ENCODE measurements at regions not wholly inside any gene's neighbourhood (a gene's known extent, or its start where the extent isn't known, plus 50 kb on each side); places are given as distances from the start of the nearest gene placed in this dataset.

DNA sequence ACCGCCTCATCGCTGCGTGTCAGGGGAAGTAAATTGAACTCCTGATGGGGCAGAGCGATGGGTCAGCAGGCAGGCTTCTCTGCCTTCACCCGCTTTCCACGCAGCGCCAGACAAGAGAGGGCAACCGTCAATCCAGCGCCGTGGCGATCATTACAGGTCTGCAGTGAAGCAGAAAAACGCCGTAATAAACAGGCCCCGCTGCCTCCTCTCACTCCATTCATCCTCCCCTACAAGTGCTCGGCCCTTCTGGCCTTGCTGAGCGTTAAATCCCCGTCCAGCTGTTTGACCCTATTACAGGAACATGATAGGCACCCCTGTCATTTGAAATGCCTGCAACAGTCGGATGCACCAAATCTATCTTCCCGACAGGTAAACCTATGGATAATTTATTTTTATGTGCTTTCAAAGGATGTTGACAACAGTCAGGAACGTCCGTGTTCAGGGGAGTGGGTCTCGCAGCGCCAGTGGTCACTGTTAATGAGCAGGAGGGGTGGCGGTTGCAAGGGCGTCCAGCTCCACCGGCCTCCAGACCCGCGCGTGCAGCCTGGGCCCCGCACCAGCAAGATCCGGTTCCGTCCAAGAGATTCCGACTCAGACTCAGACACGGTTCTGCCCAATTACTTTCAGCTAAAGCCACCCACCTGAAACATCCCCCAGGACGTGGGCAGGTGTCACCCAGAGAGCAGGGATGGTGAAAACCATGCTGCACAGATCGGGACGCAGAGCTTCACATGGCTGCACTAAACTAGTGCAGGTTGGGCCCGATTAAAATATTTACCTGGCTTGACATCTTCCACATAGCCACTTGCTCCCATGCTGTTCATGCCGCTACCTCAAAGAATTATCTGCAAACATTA lies 508.0 kb upstream of the MGMT start:
- DNase-seq = no peak

DNA sequence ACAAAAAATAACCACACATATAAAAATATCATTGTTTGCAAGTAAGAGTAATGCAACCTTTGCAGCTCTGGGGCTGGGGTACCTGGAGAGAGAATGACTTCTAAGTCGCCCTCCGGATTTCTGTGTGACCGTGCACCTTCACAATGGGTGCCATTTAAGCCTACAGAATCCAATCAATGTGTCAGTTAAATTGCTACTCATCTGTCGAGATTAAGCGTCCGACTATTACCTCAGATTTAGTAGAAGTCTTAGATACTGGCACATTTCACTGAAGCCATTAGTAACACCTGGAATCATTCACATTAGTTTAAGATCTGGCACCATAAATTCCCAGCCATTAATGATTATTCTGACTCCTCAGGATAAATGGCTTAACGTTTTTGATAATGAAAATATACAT lies 507.3 kb upstream of the MGMT start:
- DNase-seq = no peak

DNA sequence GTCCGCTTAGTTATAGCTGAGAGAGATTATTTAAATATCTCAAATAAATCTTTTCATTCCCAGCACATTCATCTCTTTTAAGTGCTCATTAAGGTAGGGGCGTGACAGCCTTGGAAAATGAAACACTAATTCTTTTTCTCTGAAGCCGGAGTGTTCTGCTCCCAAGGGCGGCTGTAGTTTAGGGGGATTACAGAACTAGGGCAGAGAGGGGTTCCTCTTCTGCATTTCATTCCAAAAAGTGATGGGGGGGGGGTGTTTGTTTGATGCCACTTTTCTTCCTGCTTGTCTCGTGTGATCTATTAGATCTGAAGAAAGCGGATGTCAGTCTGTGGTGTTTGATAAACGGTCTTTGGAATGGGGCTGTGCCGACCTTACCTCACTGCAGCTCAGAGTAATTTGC lies 506.5 kb upstream of the MGMT start:
- no peak for DNase-seq

DNA sequence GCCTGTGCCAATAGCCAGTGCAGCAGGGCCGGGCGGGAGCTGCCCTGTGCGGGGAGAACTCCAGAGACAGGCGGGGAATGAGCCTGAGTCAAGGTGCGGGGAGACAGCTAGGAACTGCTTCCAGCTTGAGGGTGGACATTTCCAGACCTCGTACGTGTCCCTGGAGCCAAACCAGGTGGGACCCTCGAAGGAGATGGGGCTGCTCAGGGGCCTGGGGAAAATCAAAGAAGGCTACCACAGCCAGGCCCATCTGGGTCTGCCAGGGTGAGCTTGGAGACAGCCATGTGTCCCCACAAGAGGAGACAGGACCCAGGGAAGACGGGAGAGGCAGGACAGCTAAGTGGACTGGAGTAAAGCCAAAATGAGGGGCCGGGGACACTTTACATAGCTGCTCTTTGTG lies 504.9 kb upstream of the MGMT start:
- no peak for DNase-seq

GRCh38 chr10:128963211-128964099 lies 503.6 kb upstream of the MGMT start:
- DNase-seq = no peak

- DNase-seq = no peak
These were observed 503.0 kb upstream of the MGMT start for GRCh38 chr10:128964100-128964403.

GRCh38 chr10:128967980-128968756 lies 498.9 kb upstream of the MGMT start:
- DNase-seq = no peak

- DNase-seq = no peak
These were observed 497.5 kb upstream of the MGMT start for GRCh38 chr10:128969551-128969950.

DNA sequence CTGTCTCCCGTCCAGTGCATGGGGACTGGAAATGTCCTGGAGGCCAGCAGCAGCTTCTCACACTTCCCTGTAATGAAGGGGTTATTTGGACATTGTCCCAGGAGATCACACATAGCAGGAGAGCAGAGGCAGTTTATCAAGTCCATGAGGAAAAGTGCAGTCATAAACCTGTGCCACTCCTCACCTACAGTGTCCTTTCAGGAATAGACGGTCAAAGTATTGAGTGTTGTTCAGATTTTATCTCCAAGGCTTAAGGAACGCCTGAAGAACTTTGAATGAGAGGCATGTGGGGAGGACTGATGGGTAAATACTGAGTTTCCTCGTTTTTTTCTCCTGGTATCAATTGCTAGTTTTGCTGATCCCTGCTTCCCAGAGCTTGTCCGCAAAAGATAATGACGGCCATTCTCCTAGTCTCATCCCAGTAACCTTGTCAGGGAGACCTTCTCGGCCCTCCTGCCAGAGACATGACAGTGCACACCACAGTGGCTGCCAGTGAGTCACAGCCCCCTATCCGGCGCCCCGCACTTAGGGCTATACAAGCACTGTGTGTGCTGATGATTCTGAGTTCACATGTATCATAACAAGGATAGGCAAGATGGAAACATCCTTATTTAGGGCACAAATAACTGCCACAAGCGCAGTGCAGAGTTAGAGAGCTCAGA lies 495.5 kb upstream of the MGMT start:
- DNase-seq = no peak

DNA sequence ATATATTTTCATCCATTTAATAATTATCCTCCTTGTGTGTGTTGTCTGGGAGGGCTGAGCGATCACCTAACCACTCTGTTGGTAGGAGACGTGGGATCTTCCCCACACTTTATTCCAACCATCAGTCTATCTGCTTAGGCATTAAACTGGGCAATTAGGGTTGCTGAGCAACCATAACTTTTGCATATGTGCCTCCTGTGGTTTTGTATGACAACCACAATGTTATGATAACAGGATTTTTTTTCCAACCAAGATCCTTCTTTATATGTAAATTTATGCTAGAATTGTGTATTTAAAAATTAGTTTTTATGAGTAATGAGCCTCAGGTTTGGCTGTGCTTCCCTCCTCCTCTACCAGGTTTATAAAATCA lies 495.0 kb upstream of the MGMT start:
- no peak for DNase-seq

DNA sequence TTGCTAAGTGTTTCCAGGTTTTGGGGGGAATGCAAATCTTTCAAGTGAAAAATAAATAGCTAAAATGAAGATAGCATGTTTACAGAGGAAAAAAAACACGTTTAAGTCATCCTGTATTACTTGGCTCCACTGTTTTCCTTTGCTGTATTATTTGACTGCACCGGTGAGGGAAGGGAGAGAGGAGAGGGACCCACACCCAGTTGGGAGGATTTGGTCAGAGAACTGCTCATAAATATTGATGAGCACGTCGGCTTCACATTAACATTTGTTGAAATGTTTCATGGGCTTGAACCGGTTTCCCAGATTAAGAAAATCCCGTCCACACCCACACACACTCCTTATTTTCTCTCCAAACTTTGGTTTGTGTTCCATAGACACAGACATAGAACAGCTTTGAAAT lies 493.8 kb upstream of the MGMT start:
- DNase-seq = no peak

DNA sequence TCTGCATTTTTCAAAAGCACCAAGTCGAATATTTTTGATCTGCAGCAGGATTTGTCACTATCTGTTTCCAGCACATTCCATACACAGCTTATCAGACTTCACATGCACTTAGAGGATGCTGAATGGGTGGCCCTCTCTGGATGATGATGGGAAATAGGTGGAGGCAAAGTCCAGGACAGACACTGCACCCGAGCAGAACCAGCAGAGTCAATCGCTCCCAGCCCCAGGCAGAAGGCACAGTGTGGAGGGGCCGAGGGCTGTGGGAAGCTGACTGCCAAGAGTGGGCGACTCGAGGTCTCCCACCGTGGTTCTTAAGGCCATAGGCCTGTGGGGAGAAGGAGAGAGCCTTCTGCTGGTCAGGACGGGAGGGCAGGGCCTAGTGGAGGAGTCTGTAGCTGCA lies 490.2 kb upstream of the MGMT start:
- no peak for DNase-seq

DNA sequence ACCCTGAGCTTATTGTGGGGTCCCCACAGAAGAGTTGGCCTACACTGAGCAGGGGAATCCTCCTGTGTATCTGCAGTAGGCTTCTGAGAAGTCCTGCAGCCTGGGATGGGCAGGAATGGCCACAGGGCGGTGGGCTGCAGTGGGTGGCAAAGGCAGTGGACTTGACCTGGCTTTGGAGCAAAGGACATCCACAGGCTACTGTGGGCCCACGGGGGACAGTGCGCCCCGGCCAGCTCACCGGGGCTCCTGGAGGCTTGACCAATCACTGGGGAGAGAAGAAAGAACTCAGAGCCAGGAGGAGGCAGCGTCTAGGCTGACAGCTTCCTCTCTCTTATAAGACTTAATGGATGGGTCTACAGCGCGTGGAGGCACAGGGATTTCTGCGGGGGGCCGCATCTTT lies 488.8 kb upstream of the MGMT start:
- DNase-seq = no peak

DNA sequence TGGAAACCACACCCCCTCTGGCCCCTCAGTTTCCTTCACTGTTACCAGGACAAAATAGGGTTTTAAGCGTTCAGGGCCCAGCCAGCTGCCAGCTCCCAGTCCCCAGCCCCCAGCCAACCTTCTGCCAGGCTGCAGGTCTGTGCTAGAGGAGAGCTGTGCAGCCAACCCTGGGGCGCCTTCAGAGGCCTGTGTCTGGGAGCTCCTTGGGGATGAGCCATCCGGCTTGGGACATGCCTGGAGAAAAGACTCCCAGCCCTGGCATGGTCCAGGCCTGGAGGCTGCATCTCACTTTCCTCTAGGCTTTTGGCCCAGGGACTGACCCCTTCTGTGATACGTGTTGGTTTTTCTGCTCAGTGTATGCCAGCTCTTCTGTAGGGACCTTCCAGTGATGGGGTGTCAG lies 487.6 kb upstream of the MGMT start:
- no peak for DNase-seq

DNA sequence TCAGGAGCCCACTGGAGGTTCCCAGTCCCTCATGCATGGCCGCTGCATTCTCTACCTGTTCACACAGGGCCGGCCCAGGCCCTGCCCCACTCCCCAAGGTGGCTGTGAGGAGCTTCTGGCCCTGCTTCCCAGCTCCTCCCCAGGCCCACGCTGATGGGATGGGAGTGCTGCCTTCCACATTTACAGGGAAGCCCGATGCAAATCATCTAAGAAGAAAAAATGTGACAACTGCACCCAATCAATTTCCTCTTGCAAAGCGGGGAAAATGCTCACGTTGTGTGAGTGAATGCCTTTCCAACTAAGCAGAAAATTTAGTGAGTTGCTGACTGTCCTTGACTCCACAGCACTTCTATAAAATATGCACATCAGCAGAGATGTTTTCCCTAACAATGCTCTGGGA lies 485.8 kb upstream of the MGMT start:
- DNase-seq = no peak

- no peak for DNase-seq
These were observed 485.0 kb upstream of the MGMT start for GRCh38 chr10:128981881-128982615.

DNA sequence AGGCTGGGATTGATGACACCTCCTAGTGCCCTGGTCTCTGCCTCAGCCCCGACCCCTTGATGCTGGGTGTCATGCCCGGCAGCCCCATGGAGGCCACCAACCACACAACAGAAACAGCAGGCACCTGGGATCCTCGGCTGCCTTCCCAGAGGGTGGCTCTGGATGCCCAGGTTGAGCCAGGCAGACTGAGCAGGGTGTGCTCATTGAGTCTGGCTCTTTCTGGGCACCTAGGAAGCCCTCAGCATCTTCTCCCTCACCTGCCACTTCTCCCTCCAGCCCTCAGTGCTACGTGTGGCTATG lies 484.5 kb upstream of the MGMT start:
- DNase-seq = no peak

DNA sequence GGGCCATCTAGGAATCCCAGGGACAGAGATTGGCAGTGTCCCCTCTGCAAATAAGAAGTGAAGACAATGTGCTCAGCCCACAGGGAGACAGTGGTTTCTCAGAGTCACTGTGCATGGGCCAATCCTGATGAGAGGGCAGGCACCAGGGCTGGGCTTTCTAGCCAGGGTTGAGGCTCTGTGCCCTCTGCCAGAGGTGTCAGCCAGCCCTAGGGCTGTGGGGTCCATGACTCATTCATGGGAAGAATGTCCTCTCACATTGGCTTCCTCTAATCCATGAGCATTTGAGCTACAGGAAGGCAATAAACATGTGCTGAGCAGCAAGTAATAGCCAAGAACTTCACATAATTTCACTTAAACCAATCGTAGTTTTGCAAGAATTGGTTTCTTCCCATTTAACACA lies 482.0 kb upstream of the MGMT start:
- no peak for DNase-seq

DNA sequence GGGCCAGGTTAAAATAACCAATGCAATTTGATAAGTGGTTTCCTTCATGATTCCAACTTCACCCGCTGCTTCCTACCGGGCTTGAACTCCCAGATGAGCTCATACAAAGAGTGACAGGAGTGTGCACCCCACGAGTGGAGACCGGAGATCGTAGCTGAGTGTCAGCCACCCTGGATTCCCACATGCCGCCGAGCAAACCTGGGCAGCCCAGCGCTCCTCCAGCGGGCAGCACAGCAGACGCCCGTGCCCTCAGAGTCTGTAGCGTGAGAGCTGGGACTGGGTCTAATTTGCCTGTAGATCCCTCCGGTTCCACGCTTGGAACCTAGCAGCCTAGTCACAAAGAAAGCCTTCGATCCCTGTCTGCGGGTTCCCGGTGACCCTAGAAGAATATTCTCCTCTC lies 476.1 kb upstream of the MGMT start:
- DNase-seq = no peak

DNA sequence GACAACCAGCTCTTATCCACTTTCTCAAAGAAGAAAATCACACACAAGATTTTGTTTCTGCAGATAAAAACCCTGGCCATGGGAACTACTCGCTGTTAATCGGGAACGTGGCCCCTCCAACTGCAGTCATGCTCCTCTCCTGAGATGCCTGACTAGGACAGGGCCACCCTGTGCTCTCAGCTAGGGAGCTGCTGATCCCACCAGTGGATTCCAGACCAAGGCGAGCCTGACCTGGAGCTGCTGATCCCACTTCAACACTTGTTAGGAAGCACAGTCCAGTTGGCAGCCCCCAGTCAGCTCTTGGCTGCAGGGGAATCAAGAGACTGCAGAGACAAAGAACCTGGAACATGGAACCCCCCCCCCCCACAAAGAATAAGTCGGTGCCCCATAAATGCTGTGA lies 474.3 kb upstream of the MGMT start:
- no peak for DNase-seq

GRCh38 chr10:128993443-128993842 lies 473.6 kb upstream of the MGMT start:
- DNase-seq = no peak

- DNase-seq = no peak
These were observed 473.0 kb upstream of the MGMT start for GRCh38 chr10:128993911-128994538.

Data from fibroblast of upper back skin (primary cell).